B cell (primary cell): ENCODE measurements at regions not wholly inside any gene's neighbourhood (a gene's known extent, or its start where the extent isn't known, plus 50 kb on each side); places are given as distances from the start of the nearest gene placed in this dataset.

ENCODE experiments used
- ATAC-seq: fragments of 200-7000 bp; cut with Tn5 transposase; one replicate; pipeline ENCODE4 v1.10.0; 2021; ENCODE audit warnings: low read depth, mild to moderate bottlenecking, moderate number of reproducible peaks, moderate library complexity
- CTCF ChIA-PET: fragments of 350-600 bp; sonication (Branson Sonifier 250); formaldehyde crosslinking; loops from one replicate; lab custom pipeline; 2021; ENCODE audit warnings: antibody characterized with exemption, inconsistent platforms; lab: Charles Lee
- POLR2A ChIA-PET: fragments of 350-600 bp; sonication (Branson Sonifier 250); formaldehyde crosslinking; loops from one replicate; lab custom pipeline; 2021; ENCODE audit warnings: antibody characterized with exemption; lab: Charles Lee
- DNase-seq: peaks from one replicate; pipeline ENCODE4 v3.0.0; 2013
- H2AFZ ChIP-seq: 2 replicates; pipeline ENCODE4 v1.6.1; 2012; ENCODE audit warnings: mild to moderate bottlenecking, low read depth, low read length; ENCODE audit not compliant: insufficient read depth, poor library complexity, severe bottlenecking
- H3K27ac ChIP-seq, 2 donors: 1 replicate in 1 of 2; 2 replicates in 1 of 2; pipeline ENCODE4 v1.5.1; 2012 to 2013; ENCODE audit warnings: low read length in 2 of 2, mild to moderate bottlenecking in 2 of 2, moderate library complexity in 1 of 2
- H3K27me3 ChIP-seq, 4 experiments: fragments of 200-600 bp in 1 of 4; sonication (generic) in 1 of 4; replicated peaks in 1 of 4; 1 replicate in 2 of 4; 2 replicates in 2 of 4; pipeline versions ENCODE4 v1.6.1 to v1.7.0; 2013 to 2016; ENCODE audit warnings: low read length in 3 of 4, mild to moderate bottlenecking in 2 of 4, mixed read lengths in 1 of 4, moderate library complexity in 1 of 4; ENCODE audit not compliant: insufficient read depth in 4 of 4, control insufficient read depth in 3 of 4; ENCODE audit errors: control extremely low read depth in 1 of 4
- H3K36me3 ChIP-seq, 2 experiments: replicated peaks in 1 of 2; 1 replicate in 1 of 2; 2 replicates in 1 of 2; pipeline versions ENCODE4 v1.6.1 to v1.7.1; 2013; ENCODE audit warnings: low read length in 1 of 2; ENCODE audit not compliant: insufficient read depth in 2 of 2, control insufficient read depth in 1 of 2; ENCODE audit errors: control extremely low read depth in 1 of 2, extremely low read depth in 1 of 2
- H3K4me1 ChIP-seq, 2 donors: fragments of 200-600 bp in 1 of 2; sonication (generic) in 1 of 2; 1 replicate in 1 of 2; 2 replicates in 1 of 2; pipeline versions ENCODE4 v1.5.1 to v1.6.1; 2013 to 2017; ENCODE audit warnings: low read length in 2 of 2; ENCODE audit not compliant: control insufficient read depth in 2 of 2, insufficient read depth in 2 of 2
- H3K4me2 ChIP-seq: replicated peaks from 2 replicates; pipeline ENCODE3; 2012; ENCODE audit warnings: mild to moderate bottlenecking, low read depth, low read length; ENCODE audit not compliant: poor library complexity, severe bottlenecking
- H3K4me3 ChIP-seq, 5 experiments: fragments of 200-600 bp in 1 of 5; sonication (generic) in 1 of 5; 1 replicate in 3 of 5; 2 replicates in 2 of 5; pipeline versions ENCODE4 v1.5.1 to v1.7.0; 2011 to 2016; ENCODE audit warnings: low read length in 4 of 5, mild to moderate bottlenecking in 4 of 5, low read depth in 2 of 5, control low read depth in 1 of 5, moderate library complexity in 1 of 5; ENCODE audit not compliant: insufficient read depth in 1 of 5; ENCODE audit errors: control extremely low read depth in 1 of 5, extremely low read depth in 1 of 5
- H3K79me2 ChIP-seq: fragments of 200-600 bp; sonication (generic); one replicate; pipeline ENCODE4 v1.6.0; 2016; ENCODE audit warnings: low read length; ENCODE audit not compliant: control insufficient read depth, insufficient read depth
- H3K9ac ChIP-seq: fragments of 200-600 bp; sonication (generic); 2 replicates; pipeline ENCODE4 v1.6.1; 2017; ENCODE audit warnings: mild to moderate bottlenecking, low read length, moderate library complexity
- H3K9me3 ChIP-seq, 3 donors: one replicate each; pipeline versions ENCODE4 v1.6.1 to v1.7.1; 2013; ENCODE audit warnings: low read length in 2 of 3; ENCODE audit not compliant: control insufficient read depth in 2 of 3, insufficient read depth in 1 of 3; ENCODE audit errors: control extremely low read depth in 1 of 3
- H4K20me1 ChIP-seq: 2 replicates; pipeline ENCODE4 v1.6.0; 2012; ENCODE audit warnings: mild to moderate bottlenecking, low read length; ENCODE audit not compliant: insufficient read depth, control insufficient read depth, poor library complexity, severe bottlenecking
- H3K27ac Mint-ChIP-seq: one replicate; pipeline ENCODE4 v1.8.0; 2021; ENCODE audit warnings: mixed read lengths
- H3K27me3 Mint-ChIP-seq: one replicate; pipeline ENCODE4 v1.8.0; 2021; ENCODE audit warnings: mixed read lengths
- H3K4me1 Mint-ChIP-seq: one replicate; pipeline ENCODE4 v1.8.0; 2021; ENCODE audit warnings: mixed read lengths
- H3K4me3 Mint-ChIP-seq: one replicate; pipeline ENCODE4 v1.8.0; 2021; ENCODE audit warnings: mixed read lengths
- H3K9me3 Mint-ChIP-seq: one replicate; pipeline ENCODE4 v1.8.0; 2022; ENCODE audit warnings: mixed read lengths; ENCODE audit not compliant: insufficient read depth
- CTCF ChIP-seq: fragments of 200-600 bp; IDR thresholded peaks from one replicate; pipeline ENCODE4 v1.8.0; 2022; ENCODE audit warnings: antibody characterized with exemption, mild to moderate bottlenecking
- EZH2 ChIP-seq: IDR thresholded peaks from 2 replicates; pipeline ENCODE4 v1.6.1; 2012; ENCODE audit warnings: borderline replicate concordance, low read depth, mild to moderate bottlenecking, moderate library complexity, low read length; ENCODE audit not compliant: insufficient read depth, poor library complexity, severe bottlenecking
- WGBS: methylation state at CpG from one replicate; pipeline ENCODE4 v1.1.5; 2013; ENCODE audit warnings: missing lambda C conversion rate; ENCODE audit not compliant: insufficient coverage; 5-methylcytosine and 5-hydroxymethylcytosine counted together
- intact Hi-C: fragments of 100-400 bp; cut with micrococcal nuclease; formaldehyde crosslinking; loops from one replicate; pipeline ENCODE4 v1.10.0; 2022

DNA sequence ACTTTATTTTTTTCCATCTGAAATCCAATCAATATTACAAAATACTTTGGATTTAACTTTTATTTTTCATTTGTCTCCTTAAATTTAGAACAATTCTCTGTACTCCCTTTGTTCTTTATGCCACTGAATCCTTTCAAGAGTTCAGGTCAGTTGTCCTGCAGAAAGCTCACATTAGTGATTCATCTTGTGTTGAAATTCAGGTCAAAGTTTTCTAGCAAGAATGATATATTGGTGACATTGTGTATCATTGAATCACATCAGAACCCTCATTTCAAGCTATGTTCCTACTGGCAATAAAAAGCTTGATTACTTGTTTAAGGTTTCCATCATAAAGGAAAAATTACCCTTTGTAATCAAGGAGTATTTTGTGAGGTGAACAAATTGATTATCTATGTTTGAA, 378.8 kb upstream of the STEAP1 start:
- Histone ChIP-seq H3K4me3 (no peak overlapping the region), H3K9ac (no peak overlapping the region), H3K4me1 (no peaks in the 10 kb centered on the region), H3K9me3 (peaks cover 0 to 10% (median 0%) of the 10 kb centered on the region in 3 donors), H3K36me3 (no peaks in the 10 kb centered on the region), H3K27me3 (no peaks in the 10 kb centered on the region), H3K79me2 (no peaks in the 10 kb centered on the region), H2AFZ (no peak overlapping the region), H3K27ac (no peak overlapping the region), H4K20me1 (no peaks in the 10 kb centered on the region), H3K4me2 (no peak overlapping the region)
- Mint-ChIP-seq H3K27ac (no peak overlapping the region), H3K9me3 (peaks cover 3% of the 10 kb centered on the region), H3K27me3 (no peaks in the 10 kb centered on the region), H3K4me1 (no peaks in the 10 kb centered on the region), H3K4me3 (no peak overlapping the region)
- ATAC-seq (no peak), DNase-seq (no peak)
- POLR2A ChIA-PET, result no interaction called here
- intact Hi-C loops, result no loop called here
- CTCF ChIA-PET, result no interaction called here
- TF ChIP-seq CTCF (no peak), EZH2 (no peak)

DNA sequence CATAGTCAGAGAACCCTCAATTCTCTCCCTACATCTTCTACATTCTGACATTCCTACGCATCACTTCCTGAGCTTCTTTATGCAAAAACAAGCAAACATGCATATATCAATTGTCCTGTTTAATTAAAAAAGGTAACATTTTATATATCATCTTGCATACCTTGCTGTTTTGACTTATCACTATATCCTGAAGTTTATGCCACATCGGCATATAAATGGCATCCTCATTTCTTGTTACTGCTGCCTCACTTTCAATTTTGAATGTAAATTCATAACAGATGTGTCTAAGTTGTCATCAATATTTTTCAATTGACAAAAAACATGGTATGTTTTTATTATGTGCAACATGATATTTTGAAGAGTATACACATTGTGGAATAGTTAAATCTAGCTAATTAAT, 377.3 kb upstream of the STEAP1 start:
- intact Hi-C loops, result no loop called here
- Histone ChIP-seq H3K27ac (no peak overlapping the region), H4K20me1 (no peaks in the 10 kb centered on the region), H3K9ac (no peak overlapping the region), H3K4me3 (no peak overlapping the region), H3K4me2 (no peak overlapping the region), H2AFZ (no peak overlapping the region), H3K4me1 (no peaks in the 10 kb centered on the region), H3K79me2 (no peaks in the 10 kb centered on the region), H3K9me3 (peaks cover 0 to 11% (median 0%) of the 10 kb centered on the region in 3 donors), H3K36me3 (no peaks in the 10 kb centered on the region), H3K27me3 (no peaks in the 10 kb centered on the region)
- H3K27me3 Mint-ChIP-seq, result no peaks in the 10 kb centered on the region
- no peak overlapping the region for H3K4me3 Mint-ChIP-seq
- no peak for ATAC-seq
- no peak for TF ChIP-seq EZH2
- no peak for TF ChIP-seq CTCF
- peaks cover 3% of the 10 kb centered on the region for H3K9me3 Mint-ChIP-seq
- ChIA-PET POLR2A (no interaction called here), CTCF (no interaction called here)
- H3K27ac Mint-ChIP-seq, result no peak overlapping the region
- H3K4me1 Mint-ChIP-seq, result no peaks in the 10 kb centered on the region
- no CpG with 5 or more reads among the region's 2 CpGs for WGBS
- DNase-seq, result no peak
